ENCODE measurements at regions not wholly inside any gene's neighbourhood (a gene's known extent, or its start where the extent isn't known, plus 50 kb on each side); places are given as distances from the start of the nearest gene placed in this dataset.
"Not testable (repeated sequence)": the region's sequence is repeated elsewhere in the genome, so short reads cannot be mapped to it uniquely, and the experiment has no call there.

DNA sequence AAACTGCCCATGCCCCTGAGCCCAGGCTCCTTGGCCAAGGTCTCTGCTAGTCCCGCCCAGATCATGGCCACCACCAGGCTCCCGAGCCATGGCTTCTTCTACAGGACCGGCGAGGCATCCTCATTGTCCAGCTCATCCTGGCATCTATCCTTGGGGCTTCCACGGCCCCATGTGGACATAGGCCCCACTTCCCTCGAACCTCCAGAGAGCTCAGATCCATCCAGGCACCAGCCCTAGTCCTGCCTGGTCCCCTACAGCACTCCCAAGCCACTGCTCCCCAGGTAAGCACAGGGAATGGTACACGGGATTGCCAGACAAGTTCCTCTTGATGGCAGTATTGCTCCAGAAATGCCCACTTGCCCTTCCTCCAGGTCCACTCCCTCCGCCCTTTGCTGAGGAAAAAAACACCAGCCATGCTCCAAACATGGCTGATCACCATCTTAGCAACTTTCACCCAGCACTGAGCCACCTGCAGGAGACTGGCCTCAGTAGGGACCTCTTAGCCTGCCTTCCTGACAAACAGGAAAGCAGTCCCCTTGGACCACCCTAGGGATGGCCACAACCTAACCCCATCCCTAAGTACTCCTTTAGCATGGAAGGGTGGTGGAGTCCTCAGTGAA, 272.1 kb upstream of the AGTR2 start:
- Mint-ChIP-seq H3K27me3 (ENCODE audit: low read depth) (no peaks in the 10 kb centered on the region), H3K9me3 (no peaks in the 10 kb centered on the region), H3K4me3 (no peak overlapping the region), H3K4me1 (ENCODE audit: low read depth) (no peaks in the 10 kb centered on the region), H3K36me3 (ENCODE audit: insufficient read depth) (no peaks in the 10 kb centered on the region)
- peak; percentile 76 for DNase-seq
- ATAC-seq, result peak in 1 of 2 donors; percentile 47

DNA sequence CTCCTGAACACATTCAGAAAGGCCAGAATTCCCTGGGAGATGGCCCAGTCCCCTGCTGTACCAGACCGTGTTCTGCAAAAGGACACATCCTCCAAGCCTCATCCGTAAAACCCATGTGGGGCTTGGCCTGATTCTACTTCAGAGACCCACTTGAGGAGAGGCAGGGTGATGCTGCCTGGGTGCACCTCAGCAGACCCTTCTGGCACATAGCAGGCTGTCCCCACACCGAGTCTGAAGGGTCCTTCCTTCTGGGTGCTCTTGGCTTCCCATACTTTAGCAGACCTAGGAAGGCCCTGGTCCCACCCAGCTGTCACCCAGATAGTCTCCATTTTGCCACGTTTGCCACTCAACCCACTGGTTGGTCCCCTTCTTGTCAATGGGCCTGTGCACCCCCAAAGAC, 270.1 kb upstream of the AGTR2 start:
- H3K27me3 Mint-ChIP-seq (ENCODE audit: low read depth), result no peaks in the 10 kb centered on the region
- no peak for ATAC-seq

GRCh38 chrX:115901241-115901640, 269.3 kb upstream of the AGTR2 start:
- H3K4me3 Mint-ChIP-seq, result no peak overlapping the region
- no peaks in the 10 kb centered on the region for H3K36me3 Mint-ChIP-seq (ENCODE audit: insufficient read depth)
- DNase-seq, result no peak
- ATAC-seq, result no peak
- H3K4me1 Mint-ChIP-seq (ENCODE audit: low read depth), result no peaks in the 10 kb centered on the region
- no peaks in the 10 kb centered on the region for H3K9me3 Mint-ChIP-seq
- no peaks in the 10 kb centered on the region for H3K27me3 Mint-ChIP-seq (ENCODE audit: low read depth)

More for the DNA sequence above, 270.1 kb upstream of the AGTR2 start:
- no peaks in the 10 kb centered on the region for H3K9me3 Mint-ChIP-seq
- H3K36me3 Mint-ChIP-seq (ENCODE audit: insufficient read depth), result no peaks in the 10 kb centered on the region
- no peaks in the 10 kb centered on the region for H3K4me1 Mint-ChIP-seq (ENCODE audit: low read depth)
- DNase-seq, result no peak
- H3K4me3 Mint-ChIP-seq, result no peak overlapping the region

DNA sequence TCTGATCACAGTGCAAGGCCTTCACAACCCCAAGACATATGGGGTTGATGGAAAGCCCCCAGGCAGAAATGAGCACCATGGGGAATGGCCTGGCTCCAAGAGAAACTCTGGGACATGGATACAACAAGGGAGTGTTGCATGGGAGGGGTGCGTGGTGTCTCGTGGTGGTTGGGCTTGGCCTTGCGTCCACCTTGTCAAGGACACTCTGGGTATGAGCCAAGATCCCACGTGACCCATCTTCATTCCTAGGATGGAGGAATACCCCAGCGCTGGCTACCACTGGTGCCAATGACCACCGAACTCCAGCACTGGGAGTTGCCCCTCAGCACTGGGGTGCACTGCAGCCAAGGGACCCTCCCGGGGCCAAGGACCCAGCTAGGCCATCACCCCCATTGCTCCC, 267.5 kb upstream of the AGTR2 start:
- H3K36me3 Mint-ChIP-seq (ENCODE audit: insufficient read depth), result no peaks in the 10 kb centered on the region
- DNase-seq, result no peak
- H3K9me3 Mint-ChIP-seq, result no peaks in the 10 kb centered on the region
- no peak for ATAC-seq
- no peaks in the 10 kb centered on the region for H3K27me3 Mint-ChIP-seq (ENCODE audit: low read depth)
- no peak overlapping the region for H3K4me3 Mint-ChIP-seq
- H3K4me1 Mint-ChIP-seq (ENCODE audit: low read depth), result no peaks in the 10 kb centered on the region

- DNase-seq, result no peak
- H3K9me3 Mint-ChIP-seq, result no peaks in the 10 kb centered on the region
- no peaks in the 10 kb centered on the region for H3K36me3 Mint-ChIP-seq (ENCODE audit: insufficient read depth)
- ATAC-seq, result no peak
- no peaks in the 10 kb centered on the region for H3K27me3 Mint-ChIP-seq (ENCODE audit: low read depth)
- no peak overlapping the region for H3K4me3 Mint-ChIP-seq
- H3K4me1 Mint-ChIP-seq (ENCODE audit: low read depth), result no peaks in the 10 kb centered on the region
These were observed 264.3 kb upstream of the AGTR2 start for GRCh38 chrX:115906276-115906675.

- no peaks in the 10 kb centered on the region for H3K4me1 Mint-ChIP-seq (ENCODE audit: low read depth)
- DNase-seq (no peak), ATAC-seq (no peak)
- H3K9me3 Mint-ChIP-seq, result no peaks in the 10 kb centered on the region
- H3K36me3 Mint-ChIP-seq (ENCODE audit: insufficient read depth), result no peaks in the 10 kb centered on the region
- no peak overlapping the region for H3K4me3 Mint-ChIP-seq
- no peaks in the 10 kb centered on the region for H3K27me3 Mint-ChIP-seq (ENCODE audit: low read depth)
These were observed 263.7 kb upstream of the AGTR2 start for GRCh38 chrX:115906881-115907280.

GRCh38 chrX:115909017-115909416, 261.5 kb upstream of the AGTR2 start:
- Mint-ChIP-seq H3K4me1 (ENCODE audit: low read depth) (no peaks in the 10 kb centered on the region), H3K9me3 (no peaks in the 10 kb centered on the region), H3K4me3 (no peak overlapping the region), H3K36me3 (ENCODE audit: insufficient read depth) (no peaks in the 10 kb centered on the region), H3K27me3 (ENCODE audit: low read depth) (no peaks in the 10 kb centered on the region)
- DNase-seq (no peak), ATAC-seq (no peak)

GRCh38 chrX:115911967-115912366, 258.6 kb upstream of the AGTR2 start:
- Mint-ChIP-seq H3K36me3 (ENCODE audit: insufficient read depth) (no peaks in the 10 kb centered on the region), H3K9me3 (no peaks in the 10 kb centered on the region), H3K4me3 (no peak overlapping the region), H3K27me3 (ENCODE audit: low read depth) (no peaks in the 10 kb centered on the region), H3K4me1 (ENCODE audit: low read depth) (no peaks in the 10 kb centered on the region)
- ATAC-seq (no peak), DNase-seq (no peak)

DNA sequence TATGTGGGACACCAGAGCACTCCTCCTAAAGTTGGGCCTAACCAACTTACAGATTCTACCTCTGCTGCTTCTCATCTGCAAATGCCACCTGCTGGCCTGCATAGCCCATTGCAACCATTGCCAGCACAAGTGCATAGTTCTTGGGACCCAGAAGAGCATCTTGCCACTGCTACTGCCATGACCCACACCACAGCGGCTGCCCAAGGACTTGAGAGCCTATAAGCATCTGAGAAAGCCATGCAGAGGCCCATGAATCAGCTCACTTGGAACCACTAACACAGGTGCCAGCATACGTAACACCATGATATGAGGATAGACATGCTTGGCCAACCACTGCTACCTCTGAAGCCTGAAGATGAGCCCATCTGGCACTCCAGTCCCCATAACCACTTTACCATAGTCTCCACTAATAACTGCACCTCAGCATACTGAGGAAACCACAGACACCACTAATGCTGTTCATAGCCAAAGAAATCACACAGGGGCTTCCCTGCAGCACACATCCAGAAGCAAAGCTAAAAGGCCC, 258.1 kb upstream of the AGTR2 start:
- Mint-ChIP-seq H3K4me3 (no peak overlapping the region), H3K36me3 (ENCODE audit: insufficient read depth) (no peaks in the 10 kb centered on the region), H3K27me3 (ENCODE audit: low read depth) (no peaks in the 10 kb centered on the region), H3K9me3 (no peaks in the 10 kb centered on the region), H3K4me1 (ENCODE audit: low read depth) (no peaks in the 10 kb centered on the region)
- no peak for ATAC-seq
- no peak for DNase-seq

DNA sequence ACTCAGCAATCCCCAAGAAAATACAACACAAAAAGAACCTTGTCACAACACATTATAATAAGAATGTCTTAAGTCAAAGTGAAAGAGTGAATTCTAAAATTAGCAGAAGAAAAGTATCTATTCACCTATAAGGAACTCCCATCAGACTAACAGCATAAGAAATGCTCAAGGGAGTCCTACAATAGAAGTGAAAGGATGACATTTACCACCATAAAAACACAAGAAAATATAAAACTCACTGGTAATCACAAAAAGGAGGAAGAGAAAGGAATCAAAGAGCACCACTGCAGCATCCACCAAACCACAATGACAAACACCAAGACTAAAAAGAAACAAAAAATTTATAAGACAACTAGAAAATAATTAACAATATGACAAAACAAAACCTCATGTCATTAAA, 257.0 kb upstream of the AGTR2 start:
- no peak overlapping the region for H3K4me3 Mint-ChIP-seq

GRCh38 chrX:115915625-115916024, 254.9 kb upstream of the AGTR2 start:
- ATAC-seq, result not testable (repeated sequence)

More for the DNA sequence above, 257.0 kb upstream of the AGTR2 start:
- no peaks in the 10 kb centered on the region for H3K27me3 Mint-ChIP-seq (ENCODE audit: low read depth)
- DNase-seq (no peak), ATAC-seq (no peak)
- H3K36me3 Mint-ChIP-seq (ENCODE audit: insufficient read depth), result no peaks in the 10 kb centered on the region
- H3K4me1 Mint-ChIP-seq (ENCODE audit: low read depth), result no peaks in the 10 kb centered on the region
- no peaks in the 10 kb centered on the region for H3K9me3 Mint-ChIP-seq

GRCh38 chrX:115929480-115929879, 241.1 kb upstream of the AGTR2 start:
- H3K4me1 Mint-ChIP-seq (ENCODE audit: low read depth), result no peaks in the 10 kb centered on the region
- peaks cover 8% of the 10 kb centered on the region for H3K9me3 Mint-ChIP-seq
- DNase-seq, result no peak
- H3K4me3 Mint-ChIP-seq, result no peak overlapping the region
- no peak for ATAC-seq
- no peaks in the 10 kb centered on the region for H3K27me3 Mint-ChIP-seq (ENCODE audit: low read depth)
- no peaks in the 10 kb centered on the region for H3K36me3 Mint-ChIP-seq (ENCODE audit: insufficient read depth)

More at GRCh38 chrX:115915625-115916024, 254.9 kb upstream of the AGTR2 start:
- not testable (repeated sequence) for DNase-seq; H3K27me3 Mint-ChIP-seq (ENCODE audit: low read depth); H3K4me1 Mint-ChIP-seq (ENCODE audit: low read depth); H3K4me3 Mint-ChIP-seq; H3K36me3 Mint-ChIP-seq (ENCODE audit: insufficient read depth); H3K9me3 Mint-ChIP-seq

GRCh38 chrX:115936008-115936407, 234.5 kb upstream of the AGTR2 start:
- H3K36me3 Mint-ChIP-seq (ENCODE audit: insufficient read depth), result no peaks in the 10 kb centered on the region
- DNase-seq (no peak), ATAC-seq (no peak)
- H3K27me3 Mint-ChIP-seq (ENCODE audit: low read depth), result no peaks in the 10 kb centered on the region
- no peaks in the 10 kb centered on the region for H3K4me1 Mint-ChIP-seq (ENCODE audit: low read depth)
- no peaks in the 10 kb centered on the region for H3K9me3 Mint-ChIP-seq
- no peak overlapping the region for H3K4me3 Mint-ChIP-seq

DNA sequence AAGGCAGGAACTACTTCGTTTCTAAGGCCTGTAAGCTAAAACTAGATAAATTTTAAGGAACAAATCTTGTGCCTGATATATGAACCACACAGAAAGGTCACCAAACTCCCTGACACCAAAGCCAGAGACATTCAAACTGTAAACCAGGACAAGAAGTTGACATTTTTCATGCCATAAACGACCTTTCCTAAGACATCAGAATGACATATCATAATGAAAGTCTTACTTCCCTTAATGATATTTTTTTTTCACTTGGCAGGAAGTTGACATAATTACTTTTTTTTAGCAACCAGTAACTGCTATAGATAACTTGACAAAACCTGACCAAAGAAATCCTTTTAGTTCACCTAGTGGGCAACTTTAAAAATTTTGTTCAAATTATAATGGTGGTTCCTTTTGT, 231.5 kb upstream of the AGTR2 start:
- DNase-seq (no peak), ATAC-seq (no peak)
- Mint-ChIP-seq H3K9me3 (no peaks in the 10 kb centered on the region), H3K36me3 (ENCODE audit: insufficient read depth) (no peaks in the 10 kb centered on the region), H3K27me3 (ENCODE audit: low read depth) (no peaks in the 10 kb centered on the region), H3K4me1 (ENCODE audit: low read depth) (no peaks in the 10 kb centered on the region), H3K4me3 (no peak overlapping the region)

DNA sequence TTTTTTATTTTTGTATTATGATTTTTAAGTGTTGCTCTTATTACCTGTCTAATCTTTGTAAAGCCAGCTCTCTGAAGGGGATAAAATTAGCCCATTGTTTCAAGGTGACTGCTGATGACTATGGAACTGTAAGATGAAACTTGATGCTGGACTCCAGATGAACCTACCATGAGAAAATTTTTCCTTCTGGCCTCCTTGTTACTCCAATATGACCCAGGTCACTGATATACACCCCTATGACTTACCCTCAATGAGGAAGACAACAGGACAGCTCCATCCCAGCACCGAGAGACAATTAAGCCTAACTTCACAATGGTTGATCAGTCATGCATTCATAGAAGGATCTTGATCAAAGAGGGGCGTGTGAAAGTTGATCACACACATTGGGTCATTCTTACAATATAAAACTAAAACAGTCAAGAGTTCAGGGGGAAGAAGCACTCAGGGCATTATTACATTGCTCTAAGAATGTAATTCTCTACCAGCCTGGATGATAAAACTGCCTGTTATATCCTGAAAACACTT, 230.8 kb upstream of the AGTR2 start:
- H3K4me1 Mint-ChIP-seq (ENCODE audit: low read depth), result no peaks in the 10 kb centered on the region
- no peaks in the 10 kb centered on the region for H3K36me3 Mint-ChIP-seq (ENCODE audit: insufficient read depth)
- no peaks in the 10 kb centered on the region for H3K9me3 Mint-ChIP-seq
- H3K27me3 Mint-ChIP-seq (ENCODE audit: low read depth), result no peaks in the 10 kb centered on the region
- H3K4me3 Mint-ChIP-seq, result no peak overlapping the region
- ATAC-seq (no peak), DNase-seq (no peak)

Data from activated T-cell treated with anti-CD3 and anti-CD28 coated beads, Interleukin-2, amount 50 U/mL, for 4 hours (primary cell).